Adipose tissue (tissue), 3 donors: ENCODE measurements at regions not wholly inside any gene's neighbourhood (a gene's known extent, or its start where the extent isn't known, plus 50 kb on each side); places are given as distances from the start of the nearest gene placed in this dataset.

ENCODE experiments used
- H3K27ac ChIP-seq: one replicate; pipeline ENCODE4 v1.5.1; 2013; ENCODE audit warnings: low read depth, low read length
- WGBS, 3 donors: extraction: QIAGEN DNeasy Blood & Tissue Kit; methylation state at CpG; one replicate each; pipeline ENCODE4 v1.1.7; 2013; 5-methylcytosine and 5-hydroxymethylcytosine counted together
- donor health status: healthy with polysubstance abuse.
- donor health status: Bipolar disorder and iron deficiency.
- donor health status: healthy.

- no peak overlapping the region for H3K27ac ChIP-seq
- 85 to 95% (median 95%) methylated on average over 11 of the region's 11 CpGs for WGBS, 3 donors
Measured at GRCh38 chr21:38982804-38983203, 177.1 kb downstream of the ETS2 start.

GRCh38 chr21:38982096-38982495 is 176.4 kb downstream of the ETS2 start:
- WGBS, 3 donors = 45 to 87% (median 75%) methylated on average over 9 of the region's 9 CpGs

GRCh38 chr21:38980416-38981313 is 174.9 kb downstream of the ETS2 start:
- WGBS, 3 donors = 72 to 80% (median 72%) methylated on average over 18 of the region's 18 CpGs
- no peak overlapping the region for H3K27ac ChIP-seq

More at GRCh38 chr21:38982096-38982495, 176.4 kb downstream of the ETS2 start:
- no peak overlapping the region for H3K27ac ChIP-seq

GRCh38 chr21:38979271-38980121 is 173.8 kb downstream of the ETS2 start:
- 49 to 63% (median 60%) methylated on average over 6 of the region's 6 CpGs for WGBS, 3 donors
- H3K27ac ChIP-seq = no peak overlapping the region

- WGBS, 3 donors = 70 to 82% (median 76%) methylated on average over 8 of the region's 8 CpGs
- H3K27ac ChIP-seq = no peak overlapping the region
Measured at GRCh38 chr21:38976900-38977299, 171.2 kb downstream of the ETS2 start.

GRCh38 chr21:38973552-38973951 is 167.8 kb downstream of the ETS2 start:
- WGBS, 3 donors = 86 to 96% (median 95%) methylated on average over 6 of the region's 6 CpGs
- H3K27ac ChIP-seq = no peak overlapping the region

GRCh38 chr21:38972078-38972477 is 166.3 kb downstream of the ETS2 start:
- no peak overlapping the region for H3K27ac ChIP-seq
- 73 to 99% (median 88%) methylated on average over 7 to 9 of the region's 10 CpGs for WGBS, 3 donors

- no peak overlapping the region for H3K27ac ChIP-seq
- 58 to 89% (median 61%) methylated on average over 3 of the region's 3 CpGs for WGBS, 3 donors
Measured at GRCh38 chr21:38970765-38971164, 165.0 kb downstream of the ETS2 start.

GRCh38 chr21:38968887-38969543 is 163.3 kb downstream of the ETS2 start:
- 66 to 91% (median 83%) methylated on average over 12 of the region's 12 CpGs for WGBS, 3 donors
- H3K27ac ChIP-seq = no peak overlapping the region

- no peak overlapping the region for H3K27ac ChIP-seq
- WGBS, 3 donors = 32 to 73% (median 69%) methylated on average over 16 of the region's 16 CpGs
Measured at GRCh38 chr21:38965910-38966504, 160.3 kb downstream of the ETS2 start.

GRCh38 chr21:38965241-38965640 is 159.5 kb downstream of the ETS2 start:
- WGBS, 3 donors = 63 to 76% (median 75%) methylated on average over 8 of the region's 8 CpGs
- H3K27ac ChIP-seq = no peak overlapping the region

- no peak overlapping the region for H3K27ac ChIP-seq
- 80 to 89% (median 81%) methylated on average over 6 of the region's 6 CpGs for WGBS, 3 donors
Measured at GRCh38 chr21:38963006-38963405, 157.3 kb downstream of the ETS2 start.

GRCh38 chr21:38960251-38960650 is 154.5 kb downstream of the ETS2 start:
- 96 to 98% (median 96%) methylated on average over 2 of the region's 2 CpGs for WGBS, 3 donors

GRCh38 chr21:38959692-38960061 is 153.9 kb downstream of the ETS2 start:
- 88 to 94% (median 91%) methylated on average over 6 of the region's 6 CpGs for WGBS, 3 donors
- H3K27ac ChIP-seq = no peak overlapping the region

More at GRCh38 chr21:38960251-38960650, 154.5 kb downstream of the ETS2 start:
- no peak overlapping the region for H3K27ac ChIP-seq

- no peak overlapping the region for H3K27ac ChIP-seq
- WGBS, 3 donors = 74 to 78% (median 75%) methylated on average over 4 of the region's 4 CpGs
Measured at GRCh38 chr21:38958940-38959691, 153.4 kb downstream of the ETS2 start.

GRCh38 chr21:38958323-38958705 is 152.6 kb downstream of the ETS2 start:
- H3K27ac ChIP-seq = no peak overlapping the region
- WGBS, 3 donors = 82 to 86% (median 82%) methylated on average over 3 of the region's 3 CpGs

GRCh38 chr21:38957575-38958322 is 152.0 kb downstream of the ETS2 start:
- WGBS, 3 donors = 59 to 77% (median 66%) methylated on average over 6 of the region's 6 CpGs
- no peak overlapping the region for H3K27ac ChIP-seq
